K562 (cell line): ENCODE measurements at regions not wholly inside any gene's neighbourhood (a gene's known extent, or its start where the extent isn't known, plus 50 kb on each side); places are given as distances from the start of the nearest gene placed in this dataset.

Experiments used
- ATAC-seq: fragments of 200-7000 bp; cut with Tn5 transposase; 3 replicates; pipeline ENCODE4 v1.9.1; 2020; ENCODE audit warnings: moderate library complexity
- BruUV-seq: library from RNA; stranded (reverse); fragments of 400-500 nt; replicated peaks from 2 replicates; lab custom pipeline; 2021; lab: Mats Ljungman, UMichigan
- CTCF ChIA-PET: fragments of 300-600 bp; formaldehyde crosslinking; extraction: SDS; loops from one replicate; lab custom pipeline; 2021; ENCODE audit warnings: low intra/inter-chr PET ratio; lab: Yijun Ruan, JAX
- POLR2A ChIA-PET: fragments of 300-600, 350-650 bp; sonication (Branson Sonifier 250); formaldehyde crosslinking; extraction: SDS; loops from one replicate; lab custom pipeline; 2021; ENCODE audit warnings: antibody characterized with exemption, inconsistent platforms; lab: Yijun Ruan, JAX
- DNase-seq, 4 experiments: peaks; one replicate each; pipeline versions ENCODE4 v3.0.0 to v3.0.0-alpha.2; 2011 to 2018; ENCODE audit warnings: low spot score in 3 of 4, mixed read lengths in 3 of 4; ENCODE audit errors: extremely low read depth in 1 of 4
- FAIRE-seq: peaks from 2 replicates; lab custom pipeline; 2011; peaks lifted over from hg19 to GRCh38; lab: Jason Lieb, UNC
- H2AFZ ChIP-seq: 2 replicates; pipeline ENCODE4 v1.6.0; 2011; ENCODE audit warnings: low read depth, low read length, control low read depth, inconsistent platforms
- H3K27ac ChIP-seq: fragments of 200-600 bp; 3 replicates; pipeline ENCODE4 v1.8.0; 2011; ENCODE audit warnings: low read depth, mild to moderate bottlenecking, control low read depth, inconsistent platforms, low read length, moderate library complexity, mixed read lengths; ENCODE audit errors: extremely low read depth
- H3K27me3 ChIP-seq, 2 experiments: fragments of 300-600 bp in 1 of 2; 2 replicates in 1 of 2; 3 replicates in 1 of 2; pipeline versions ENCODE4 v1.6.0 to v1.8.0; 2011; ENCODE audit warnings: inconsistent platforms in 2 of 2, low read length in 2 of 2, mild to moderate bottlenecking in 1 of 2, mixed read lengths in 1 of 2, moderate library complexity in 1 of 2; ENCODE audit not compliant: control insufficient read depth in 2 of 2, insufficient read depth in 2 of 2
- H3K36me3 ChIP-seq: fragments of 300-600 bp; 3 replicates; pipeline ENCODE4 v1.8.0; 2011; ENCODE audit warnings: mild to moderate bottlenecking, low read length, inconsistent platforms; ENCODE audit not compliant: control insufficient read depth, insufficient read depth
- H3K4me1 ChIP-seq, 2 experiments: fragments of 200-600 bp in 1 of 2; replicated peaks in 1 of 2; 2 replicates in 1 of 2; 3 replicates in 1 of 2; pipeline versions ENCODE4 v1.5.1 to v1.8.0; 2011; ENCODE audit warnings: inconsistent platforms in 2 of 2, low read length in 2 of 2, mild to moderate bottlenecking in 1 of 2, mixed read lengths in 1 of 2, moderate library complexity in 1 of 2; ENCODE audit not compliant: control insufficient read depth in 2 of 2, insufficient read depth in 2 of 2
- H3K4me2 ChIP-seq: 2 replicates; pipeline ENCODE4 v1.6.1; 2011; ENCODE audit warnings: low read length, control low read depth, inconsistent platforms, mixed read lengths; ENCODE audit not compliant: insufficient read depth
- H3K4me3 ChIP-seq: fragments of 200-600 bp; sonication (generic), shearing (Covaris generic); 2 replicates; pipeline ENCODE4 v1.5.1; 2016; ENCODE audit warnings: control low read depth, inconsistent platforms
- H3K79me2 ChIP-seq: fragments of 200-600 bp; 3 replicates; pipeline ENCODE4 v1.8.0; 2011; ENCODE audit warnings: low read length, inconsistent platforms; ENCODE audit not compliant: control insufficient read depth, insufficient read depth
- H3K9ac ChIP-seq, 2 experiments: 2 replicates each; pipeline versions ENCODE4 v1.6.0 to v1.6.1; 2011; ENCODE audit warnings: low read depth in 2 of 2, low read length in 2 of 2, control low read depth in 1 of 2, inconsistent platforms in 1 of 2, mild to moderate bottlenecking in 1 of 2, mixed read lengths in 1 of 2; ENCODE audit not compliant: insufficient read depth in 1 of 2
- H3K9me1 ChIP-seq: one replicate; pipeline ENCODE4 v1.6.0; 2011; ENCODE audit warnings: inconsistent platforms, mild to moderate bottlenecking, low read length, moderate library complexity; ENCODE audit not compliant: control insufficient read depth, insufficient read depth
- H3K9me3 ChIP-seq: replicated peaks from 2 replicates; pipeline ENCODE4 v1.5.1; 2011; ENCODE audit warnings: low read depth, low read length, inconsistent platforms; ENCODE audit not compliant: control insufficient read depth, insufficient read depth
- H4K20me1 ChIP-seq: replicated peaks from 2 replicates; pipeline ENCODE4 v1.6.1; 2011; ENCODE audit warnings: low read length, inconsistent platforms, mixed read lengths; ENCODE audit not compliant: control insufficient read depth, insufficient read depth
- ADNP ChIP-seq: fragments of 200-800 bp; sonication (Bioruptor generic); IDR thresholded peaks from 2 replicates; pipeline ENCODE4 v1.6.1; 2016; ENCODE audit warnings: missing genetic modification characterization, missing compliant biosample characterization
- ASH1L ChIP-seq: fragments of 450-650 bp; IDR thresholded peaks from 2 replicates; pipeline ENCODE4 v1.6.1; 2018; ENCODE audit warnings: borderline replicate concordance, mild to moderate bottlenecking, low read depth; ENCODE audit not compliant: partially characterized antibody
- CLOCK ChIP-seq: fragments of 250-450 bp; sonication (Bioruptor Pico); IDR thresholded peaks from 2 replicates; pipeline ENCODE4 v1.4.0; 2020; ENCODE audit warnings: mild to moderate bottlenecking, moderate library complexity, borderline replicate concordance
- KAT8 ChIP-seq: fragments of 450-650 bp; IDR thresholded peaks from 2 replicates; pipeline ENCODE4 v1.6.1; 2016; ENCODE audit warnings: low read depth, mild to moderate bottlenecking
- KLF10 ChIP-seq: fragments of 250-450 bp; sonication (Bioruptor Pico); IDR thresholded peaks from 2 replicates; pipeline ENCODE4 v1.6.1; 2021; ENCODE audit warnings: matching md5 sums
- NFATC3 ChIP-seq: fragments of 450-650 bp; IDR thresholded peaks from 2 replicates; pipeline ENCODE4 v1.6.1; 2017; ENCODE audit warnings: mild to moderate bottlenecking
- NR2F6 ChIP-seq: fragments of 450-650 bp; formaldehyde crosslinking; IDR thresholded peaks from 2 replicates; pipeline ENCODE4 v1.4.0; 2020; ENCODE audit warnings: mild to moderate bottlenecking
- PPARD ChIP-seq: fragments of 250-450 bp; sonication (Bioruptor Pico); IDR thresholded peaks from 2 replicates; pipeline ENCODE4 v1.8.0; 2022; ENCODE audit warnings: inconsistent platforms, mild to moderate bottlenecking, moderate library complexity
- SRSF3 ChIP-seq: fragments of 200-400 bp; formaldehyde crosslinking; IDR thresholded peaks from 2 replicates; pipeline ENCODE4 v1.6.1; 2016; ENCODE audit warnings: mild to moderate bottlenecking, low read length, moderate library complexity; ENCODE audit not compliant: insufficient read depth
- TEAD2 ChIP-seq: fragments of 450-650 bp; IDR thresholded peaks from 2 replicates; pipeline ENCODE4 v1.6.1; 2016; ENCODE audit warnings: missing genetic modification characterization, control low read depth, missing compliant biosample characterization
- ZNF146 ChIP-seq: IDR thresholded peaks from one replicate; pipeline ENCODE4 v1.6.1; 2018; ENCODE audit warnings: missing compliant biosample characterization; ENCODE audit not compliant: unreplicated experiment
- ZNF445 ChIP-seq: fragments of 250-450 bp; sonication (Bioruptor Pico); IDR thresholded peaks from 2 replicates; pipeline ENCODE4 v1.4.0; 2020; ENCODE audit warnings: low read depth, mild to moderate bottlenecking, moderate library complexity
- ZNF695 ChIP-seq: fragments of 450-650 bp; formaldehyde crosslinking; IDR thresholded peaks from 2 replicates; pipeline ENCODE4 v1.4.0; 2020; ENCODE audit warnings: mild to moderate bottlenecking, moderate library complexity
- WGBS: fragments of 100-300 bp; shearing (Covaris generic); methylation state at CpG from one replicate; pipeline ENCODE4 v1.1.6; 2016; ENCODE audit warnings: low coverage, mixed read lengths; ENCODE audit not compliant: insufficient coverage; ENCODE audit errors: missing lambda C conversion rate; 5-methylcytosine and 5-hydroxymethylcytosine counted together
- in situ Hi-C: fragments of 300-500 bp; cut with MboI; formaldehyde crosslinking; loops from 4 replicates; pipeline ENCODE4 v1.15.0; 2018; ENCODE audit warnings: inconsistent platforms, mixed read lengths
- intact Hi-C: fragments of 100-400 bp; cut with micrococcal nuclease; formaldehyde crosslinking; loops from 2 replicates; pipeline ENCODE4 v1.14.2; 2022
- TF ChIP-seq, protein P1 (sequence below): fragments of 250-450 bp; sonication (Bioruptor Pico); IDR thresholded peaks from 2 replicates; pipeline ENCODE4 v1.5.0; 2021; ENCODE audit warnings: mild to moderate bottlenecking, moderate library complexity

DNA sequence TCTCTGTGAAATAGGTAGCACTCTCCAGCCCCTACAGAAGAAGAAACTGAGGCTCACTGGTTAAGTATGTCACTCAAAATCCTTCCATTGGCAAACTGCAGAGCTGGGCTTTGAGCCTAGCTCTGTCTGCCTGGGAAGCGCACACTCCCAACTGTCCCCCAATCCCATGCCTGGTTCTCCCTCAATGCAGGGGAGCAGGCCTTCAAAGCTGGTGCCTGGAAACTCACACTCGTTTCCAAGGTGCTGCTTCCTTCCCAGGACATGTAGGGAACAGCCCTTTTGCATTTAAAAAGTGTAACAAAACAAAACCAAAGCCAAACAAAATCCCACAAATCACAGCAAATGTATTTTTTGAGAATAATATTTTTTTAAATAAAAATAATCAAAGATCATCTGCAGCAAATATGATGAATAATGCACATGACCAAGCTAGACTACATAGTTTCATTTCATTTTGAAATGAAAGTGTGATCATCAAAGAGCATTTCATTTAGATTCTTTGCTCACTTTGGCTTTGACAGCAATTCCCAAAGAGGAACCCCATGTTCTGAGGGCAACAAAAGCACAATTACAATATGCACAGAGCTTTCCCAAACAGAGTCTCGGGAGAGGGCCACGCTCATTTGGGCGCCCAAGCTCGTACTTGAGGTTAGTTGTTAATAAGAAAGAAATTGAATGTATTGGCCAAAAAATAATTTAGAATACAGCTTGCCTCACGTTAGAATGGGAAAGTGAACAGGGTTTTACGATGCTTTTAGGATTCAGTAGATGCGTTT is 96.7 kb upstream of the ACKR3 start:
- H2AFZ ChIP-seq: no peak overlapping the region
- no peaks in the 10 kb centered on the region for H3K9me3 ChIP-seq
- DNase-seq (no peak), ATAC-seq (no peak), FAIRE-seq (no peak)
- CTCF ChIA-PET: no interaction called here
- POLR2A ChIA-PET: no interaction called here
- no peaks in the 10 kb centered on the region for H3K79me2 ChIP-seq
- no peak overlapping the region for H3K4me2 ChIP-seq
- 0% methylated on average over 8 of the region's 9 CpGs for WGBS
- H3K4me1 ChIP-seq: no peaks in the 10 kb centered on the region
- no peaks in the 10 kb centered on the region for H3K27me3 ChIP-seq
- no peak overlapping the region for H3K27ac ChIP-seq
- BruUV-seq: no TSS peak
- in situ Hi-C loops: no loop called here
- intact Hi-C loops: no loop called here
- no peak for TF ChIP-seq KAT8
- TF ChIP-seq ZNF146: no peak
- no peak for TF ChIP-seq CLOCK (CRISPR knock-in tag)
- TF ChIP-seq KLF10: no peak
- no peak for TF ChIP-seq NFATC3
- TF ChIP-seq TEAD2: no peak
- no peak for TF ChIP-seq SRSF3
- TF ChIP-seq ZNF445: no peak
- no peak for TF ChIP-seq ADNP (tag)
- no peak for TF ChIP-seq PPARD
- TF ChIP-seq NR2F6 (CRISPR knock-in tag): no peak
- TF ChIP-seq, protein P1, sequence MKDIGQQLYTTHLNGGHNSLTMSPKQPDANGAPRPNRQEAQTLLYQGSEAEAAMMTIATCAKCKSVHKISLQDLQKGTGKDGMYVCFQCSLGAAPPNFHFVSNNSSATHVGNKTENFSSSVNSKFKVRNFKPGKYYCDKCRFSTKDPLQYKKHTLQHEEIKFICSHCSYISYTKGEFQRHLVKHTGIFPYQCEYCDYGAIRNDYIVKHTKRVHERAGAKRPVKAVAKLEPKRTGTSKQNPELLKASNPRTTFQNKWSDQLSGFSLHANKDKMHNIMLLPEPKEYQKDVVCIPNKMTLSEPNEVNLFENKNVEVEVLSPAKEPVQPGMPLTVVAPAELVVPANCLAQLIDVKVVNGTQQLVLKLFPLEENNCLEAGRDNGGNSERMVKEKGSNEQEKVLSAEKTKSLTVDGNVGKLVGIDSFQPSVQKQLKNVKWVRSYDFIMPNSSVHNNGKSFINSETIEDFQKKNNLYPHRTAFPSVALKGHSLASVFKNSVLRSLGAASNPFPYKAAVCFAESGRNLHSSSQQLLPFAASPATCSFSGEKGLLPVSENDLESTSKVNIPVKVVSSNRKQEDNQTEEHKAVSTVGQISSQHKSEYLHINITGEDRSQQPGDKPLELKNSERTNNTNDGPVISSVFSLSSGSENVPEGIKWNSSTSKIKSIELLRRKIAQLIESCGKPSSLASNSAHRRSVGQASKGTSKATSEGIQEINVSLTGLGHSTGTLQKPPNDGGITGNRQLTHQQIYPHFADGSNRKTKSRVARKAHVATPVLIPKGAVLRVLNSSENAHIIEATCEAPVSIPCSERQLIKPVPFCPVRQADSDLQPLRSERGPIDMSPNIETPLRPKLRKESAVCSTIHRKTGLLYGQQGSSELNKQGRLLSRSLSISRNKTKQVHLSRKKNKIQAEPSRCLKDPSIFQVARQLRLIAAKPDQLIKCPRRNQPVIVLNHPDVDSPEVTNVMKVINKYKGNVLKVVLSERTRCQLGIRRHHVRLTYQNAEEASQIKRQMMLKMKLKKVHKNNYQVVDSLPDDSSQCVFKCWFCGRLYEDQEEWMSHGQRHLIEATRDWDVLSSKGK (CRISPR knock-in tag): no peak
- TF ChIP-seq ASH1L: no peak
- TF ChIP-seq ZNF695 (CRISPR knock-in tag): no peak
- H3K9ac ChIP-seq: no peak overlapping the region
- no peaks in the 10 kb centered on the region for H4K20me1 ChIP-seq
- no peaks in the 10 kb centered on the region for H3K36me3 ChIP-seq
- no peak overlapping the region for H3K4me3 ChIP-seq
- no peaks in the 10 kb centered on the region for H3K9me1 ChIP-seq
